ENCODE measurements at regions not wholly inside any gene's neighbourhood (a gene's known extent, or its start where the extent isn't known, plus 50 kb on each side); places are given as distances from the start of the nearest gene placed in this dataset.

- TF ChIP-seq CTCF (IDR thresholded peaks at IDR 0.05; ENCODE audit: low read depth, low read length, poor library complexity, severe bottlenecking), result no peak
- TF ChIP-seq EZH2phosphoT487 (IDR thresholded peaks at IDR 0.05; ENCODE audit: borderline replicate concordance, low read length), result no peak
Measured at GRCh38 chr12:13702381-13702780, 279.0 kb downstream of the GRIN2B start.
